B cell (primary cell): ENCODE measurements at regions not wholly inside any gene's neighbourhood (a gene's known extent, or its start where the extent isn't known, plus 50 kb on each side); places are given as distances from the start of the nearest gene placed in this dataset.
A peak's percentile ranks its signal among the peaks of the same experiment; 100 is the strongest.

Experiments
- ATAC-seq: fragments of 200-7000 bp; cut with Tn5 transposase; one replicate; pipeline ENCODE4 v1.10.0; 2021; ENCODE audit warnings: low read depth, mild to moderate bottlenecking, moderate number of reproducible peaks, moderate library complexity
- CTCF ChIA-PET: fragments of 350-600 bp; sonication (Branson Sonifier 250); formaldehyde crosslinking; loops from one replicate; lab custom pipeline; 2021; ENCODE audit warnings: antibody characterized with exemption, inconsistent platforms; lab: Charles Lee
- POLR2A ChIA-PET: fragments of 350-600 bp; sonication (Branson Sonifier 250); formaldehyde crosslinking; loops from one replicate; lab custom pipeline; 2021; ENCODE audit warnings: antibody characterized with exemption; lab: Charles Lee
- DNase-seq: peaks from one replicate; pipeline ENCODE4 v3.0.0; 2013
- H2AFZ ChIP-seq: 2 replicates; pipeline ENCODE4 v1.6.1; 2012; ENCODE audit warnings: mild to moderate bottlenecking, low read depth, low read length; ENCODE audit not compliant: insufficient read depth, poor library complexity, severe bottlenecking
- H3K27ac ChIP-seq, 2 donors: 1 replicate in 1 of 2; 2 replicates in 1 of 2; pipeline ENCODE4 v1.5.1; 2012 to 2013; ENCODE audit warnings: low read length in 2 of 2, mild to moderate bottlenecking in 2 of 2, moderate library complexity in 1 of 2
- H3K27me3 ChIP-seq, 4 experiments: fragments of 200-600 bp in 1 of 4; sonication (generic) in 1 of 4; replicated peaks in 1 of 4; 1 replicate in 2 of 4; 2 replicates in 2 of 4; pipeline versions ENCODE4 v1.6.1 to v1.7.0; 2013 to 2016; ENCODE audit warnings: low read length in 3 of 4, mild to moderate bottlenecking in 2 of 4, mixed read lengths in 1 of 4, moderate library complexity in 1 of 4; ENCODE audit not compliant: insufficient read depth in 4 of 4, control insufficient read depth in 3 of 4; ENCODE audit errors: control extremely low read depth in 1 of 4
- H3K36me3 ChIP-seq, 2 experiments: replicated peaks in 1 of 2; 1 replicate in 1 of 2; 2 replicates in 1 of 2; pipeline versions ENCODE4 v1.6.1 to v1.7.1; 2013; ENCODE audit warnings: low read length in 1 of 2; ENCODE audit not compliant: insufficient read depth in 2 of 2, control insufficient read depth in 1 of 2; ENCODE audit errors: control extremely low read depth in 1 of 2, extremely low read depth in 1 of 2
- H3K4me1 ChIP-seq, 2 donors: fragments of 200-600 bp in 1 of 2; sonication (generic) in 1 of 2; 1 replicate in 1 of 2; 2 replicates in 1 of 2; pipeline versions ENCODE4 v1.5.1 to v1.6.1; 2013 to 2017; ENCODE audit warnings: low read length in 2 of 2; ENCODE audit not compliant: control insufficient read depth in 2 of 2, insufficient read depth in 2 of 2
- H3K4me2 ChIP-seq: replicated peaks from 2 replicates; pipeline ENCODE3; 2012; ENCODE audit warnings: mild to moderate bottlenecking, low read depth, low read length; ENCODE audit not compliant: poor library complexity, severe bottlenecking
- H3K4me3 ChIP-seq, 5 experiments: fragments of 200-600 bp in 1 of 5; sonication (generic) in 1 of 5; 1 replicate in 3 of 5; 2 replicates in 2 of 5; pipeline versions ENCODE4 v1.5.1 to v1.7.0; 2011 to 2016; ENCODE audit warnings: low read length in 4 of 5, mild to moderate bottlenecking in 4 of 5, low read depth in 2 of 5, control low read depth in 1 of 5, moderate library complexity in 1 of 5; ENCODE audit not compliant: insufficient read depth in 1 of 5; ENCODE audit errors: control extremely low read depth in 1 of 5, extremely low read depth in 1 of 5
- H3K79me2 ChIP-seq: fragments of 200-600 bp; sonication (generic); one replicate; pipeline ENCODE4 v1.6.0; 2016; ENCODE audit warnings: low read length; ENCODE audit not compliant: control insufficient read depth, insufficient read depth
- H3K9ac ChIP-seq: fragments of 200-600 bp; sonication (generic); 2 replicates; pipeline ENCODE4 v1.6.1; 2017; ENCODE audit warnings: mild to moderate bottlenecking, low read length, moderate library complexity
- H3K9me3 ChIP-seq, 3 donors: one replicate each; pipeline versions ENCODE4 v1.6.1 to v1.7.1; 2013; ENCODE audit warnings: low read length in 2 of 3; ENCODE audit not compliant: control insufficient read depth in 2 of 3, insufficient read depth in 1 of 3; ENCODE audit errors: control extremely low read depth in 1 of 3
- H4K20me1 ChIP-seq: 2 replicates; pipeline ENCODE4 v1.6.0; 2012; ENCODE audit warnings: mild to moderate bottlenecking, low read length; ENCODE audit not compliant: insufficient read depth, control insufficient read depth, poor library complexity, severe bottlenecking
- H3K27ac Mint-ChIP-seq: one replicate; pipeline ENCODE4 v1.8.0; 2021; ENCODE audit warnings: mixed read lengths
- H3K27me3 Mint-ChIP-seq: one replicate; pipeline ENCODE4 v1.8.0; 2021; ENCODE audit warnings: mixed read lengths
- H3K4me1 Mint-ChIP-seq: one replicate; pipeline ENCODE4 v1.8.0; 2021; ENCODE audit warnings: mixed read lengths
- H3K4me3 Mint-ChIP-seq: one replicate; pipeline ENCODE4 v1.8.0; 2021; ENCODE audit warnings: mixed read lengths
- H3K9me3 Mint-ChIP-seq: one replicate; pipeline ENCODE4 v1.8.0; 2022; ENCODE audit warnings: mixed read lengths; ENCODE audit not compliant: insufficient read depth
- EZH2 ChIP-seq: IDR thresholded peaks from 2 replicates; pipeline ENCODE4 v1.6.1; 2012; ENCODE audit warnings: borderline replicate concordance, low read depth, mild to moderate bottlenecking, moderate library complexity, low read length; ENCODE audit not compliant: insufficient read depth, poor library complexity, severe bottlenecking
- WGBS: methylation state at CpG from one replicate; pipeline ENCODE4 v1.1.5; 2013; ENCODE audit warnings: missing lambda C conversion rate; ENCODE audit not compliant: insufficient coverage; 5-methylcytosine and 5-hydroxymethylcytosine counted together
- intact Hi-C: fragments of 100-400 bp; cut with micrococcal nuclease; formaldehyde crosslinking; loops from one replicate; pipeline ENCODE4 v1.10.0; 2022
- TF ChIP-seq, protein P1 (sequence below): fragments of 200-600 bp; IDR thresholded peaks from one replicate; pipeline ENCODE4 v1.8.0; 2022; ENCODE audit warnings: antibody characterized with exemption, mild to moderate bottlenecking

DNA sequence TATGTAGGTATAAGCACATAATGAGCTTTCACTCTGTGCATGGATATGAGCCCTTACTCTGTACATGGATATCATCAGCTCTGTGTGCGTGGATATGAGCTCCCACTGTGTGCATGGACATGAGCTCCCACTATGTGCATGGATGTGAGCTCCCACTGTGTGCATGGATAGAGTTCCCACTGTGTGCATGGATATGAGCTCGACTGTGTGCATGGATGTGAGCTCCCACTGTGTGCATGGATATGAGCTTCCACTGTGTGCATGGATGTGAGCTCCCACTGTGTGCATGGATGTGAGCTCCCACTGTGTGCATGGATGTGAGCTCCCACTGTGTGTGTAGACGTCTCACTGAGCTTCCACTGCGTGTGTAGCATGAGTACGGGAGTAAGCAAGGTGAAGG, 149.3 kb upstream of the ALKAL2 start:
- Histone ChIP-seq H3K9ac (peak overlapping the region; percentile 55), H3K4me1 (peaks cover 44 to 55% of the 10 kb centered on the region in 2 donors), H3K4me3 (peak overlapping the region in 1 of 5 experiments; percentile 56), H3K27me3 (no peaks in the 10 kb centered on the region), H3K4me2 (peak overlapping the region; percentile 74), H3K9me3 (peaks cover 0 to 8% (median 0%) of the 10 kb centered on the region in 3 donors), H4K20me1 (no peaks in the 10 kb centered on the region), H2AFZ (peak overlapping the region; percentile 59), H3K36me3 (no peaks in the 10 kb centered on the region), H3K27ac (peak overlapping the region; percentile 87 to 90), H3K79me2 (no peaks in the 10 kb centered on the region)
- DNase-seq (no peak), ATAC-seq (no peak)
- H3K27ac Mint-ChIP-seq, result peak overlapping the region; percentile 88
- H3K9me3 Mint-ChIP-seq, result no peaks in the 10 kb centered on the region
- ChIA-PET CTCF (interaction anchor here (0.5 to 2.5 kb wide), 5 partner anchors 10 to 190 kb away, joined by 3 to 10 read pairs (median 3); no protein-coding TSS in a partner anchor), POLR2A (interaction anchor here (1.3 to 1.7 kb wide), 2 partner anchors 10 to 14 kb away, joined by 3 to 6 read pairs; no protein-coding TSS in a partner anchor)
- peaks cover 49% of the 10 kb centered on the region for H3K4me1 Mint-ChIP-seq
- peak overlapping the region; percentile 79 for H3K4me3 Mint-ChIP-seq
- WGBS, result 91% methylated on average over 5 of the region's 5 CpGs
- intact Hi-C loops, result no loop called here
- no peaks in the 10 kb centered on the region for H3K27me3 Mint-ChIP-seq
- TF ChIP-seq EZH2, result no peak
- TF ChIP-seq, protein P1, sequence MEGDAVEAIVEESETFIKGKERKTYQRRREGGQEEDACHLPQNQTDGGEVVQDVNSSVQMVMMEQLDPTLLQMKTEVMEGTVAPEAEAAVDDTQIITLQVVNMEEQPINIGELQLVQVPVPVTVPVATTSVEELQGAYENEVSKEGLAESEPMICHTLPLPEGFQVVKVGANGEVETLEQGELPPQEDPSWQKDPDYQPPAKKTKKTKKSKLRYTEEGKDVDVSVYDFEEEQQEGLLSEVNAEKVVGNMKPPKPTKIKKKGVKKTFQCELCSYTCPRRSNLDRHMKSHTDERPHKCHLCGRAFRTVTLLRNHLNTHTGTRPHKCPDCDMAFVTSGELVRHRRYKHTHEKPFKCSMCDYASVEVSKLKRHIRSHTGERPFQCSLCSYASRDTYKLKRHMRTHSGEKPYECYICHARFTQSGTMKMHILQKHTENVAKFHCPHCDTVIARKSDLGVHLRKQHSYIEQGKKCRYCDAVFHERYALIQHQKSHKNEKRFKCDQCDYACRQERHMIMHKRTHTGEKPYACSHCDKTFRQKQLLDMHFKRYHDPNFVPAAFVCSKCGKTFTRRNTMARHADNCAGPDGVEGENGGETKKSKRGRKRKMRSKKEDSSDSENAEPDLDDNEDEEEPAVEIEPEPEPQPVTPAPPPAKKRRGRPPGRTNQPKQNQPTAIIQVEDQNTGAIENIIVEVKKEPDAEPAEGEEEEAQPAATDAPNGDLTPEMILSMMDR, result no peak

DNA sequence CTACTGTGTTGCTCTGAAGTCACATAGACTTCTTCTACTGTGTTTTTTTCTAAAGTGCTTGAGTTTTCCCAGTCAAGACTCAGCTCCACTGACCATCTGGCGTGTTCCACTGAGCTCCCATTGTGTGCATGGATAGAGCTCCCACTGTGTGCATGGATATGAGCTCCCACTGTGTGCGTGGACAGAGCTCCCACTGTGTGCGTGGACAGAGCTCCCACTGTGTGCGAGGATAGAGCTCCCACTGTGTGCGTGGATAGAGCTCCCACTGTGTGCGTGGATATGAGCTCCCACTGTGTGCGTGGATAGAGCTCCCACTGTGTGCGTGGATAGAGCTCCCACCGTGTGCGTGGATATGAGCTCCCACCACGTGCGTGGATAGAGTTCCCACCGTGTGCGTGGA, 148.3 kb upstream of the ALKAL2 start:
- Mint-ChIP-seq H3K4me3 (no peak overlapping the region), H3K27ac (no peak overlapping the region), H3K9me3 (no peaks in the 10 kb centered on the region), H3K4me1 (peaks cover 42% of the 10 kb centered on the region), H3K27me3 (no peaks in the 10 kb centered on the region)
- no peak for DNase-seq
- Histone ChIP-seq H3K79me2 (no peaks in the 10 kb centered on the region), H3K4me1 (peaks cover 34 to 46% of the 10 kb centered on the region in 2 donors), H3K36me3 (no peaks in the 10 kb centered on the region), H3K4me3 (no peak overlapping the region), H3K9ac (no peak overlapping the region), H3K9me3 (peaks cover 0 to 8% (median 0%) of the 10 kb centered on the region in 3 donors), H3K27ac (no peak overlapping the region), H3K27me3 (no peaks in the 10 kb centered on the region), H3K4me2 (no peak overlapping the region), H4K20me1 (no peaks in the 10 kb centered on the region), H2AFZ (no peak overlapping the region)
- intact Hi-C loops, result no loop called here
- ChIA-PET POLR2A (interaction anchor here (1.7 kb wide), 1 partner anchor 11 kb away, joined by 6 read pairs; no protein-coding TSS in a partner anchor), CTCF (interaction anchor here (2.5 kb wide), 1 partner anchor 29 kb away, joined by 10 read pairs; no protein-coding TSS in a partner anchor)
- no peak for TF ChIP-seq EZH2
- TF ChIP-seq, protein P1, result no peak
- no peak for ATAC-seq
- 88% methylated on average over 12 of the region's 14 CpGs for WGBS
